Activated T-helper 17 cell treated with anti-CD3 and anti-CD28 coated beads, Interleukin-2, amount 50 U/mL, for 72 hours (primary cell): ENCODE measurements at regions not wholly inside any gene's neighbourhood (a gene's known extent, or its start where the extent isn't known, plus 50 kb on each side); places are given as distances from the start of the nearest gene placed in this dataset.

Experiments
- ATAC-seq: fragments of 150-1000 bp; cut with Tn5 transposase; replicated peaks from 2 replicates; pipeline ENCODE4 v1.10.0; 2021; ENCODE audit warnings: mild to moderate bottlenecking, moderate library complexity
- H3K27ac Mint-ChIP-seq: one replicate; pipeline ENCODE4 v1.8.0; 2022; ENCODE audit warnings: mixed read lengths
- H3K27me3 Mint-ChIP-seq: one replicate; pipeline ENCODE4 v1.8.0; 2022; ENCODE audit warnings: mixed read lengths
- H3K36me3 Mint-ChIP-seq: one replicate; pipeline ENCODE4 v1.8.0; 2022; ENCODE audit warnings: low read depth, mild to moderate bottlenecking, mixed read lengths
- H3K4me1 Mint-ChIP-seq: one replicate; pipeline ENCODE4 v1.8.0; 2022; ENCODE audit warnings: mixed read lengths
- H3K4me3 Mint-ChIP-seq: one replicate; pipeline ENCODE4 v1.8.0; 2022; ENCODE audit warnings: mild to moderate bottlenecking, mixed read lengths
- H3K9me3 Mint-ChIP-seq: one replicate; pipeline ENCODE4 v1.8.0; 2022; ENCODE audit warnings: mixed read lengths

DNA sequence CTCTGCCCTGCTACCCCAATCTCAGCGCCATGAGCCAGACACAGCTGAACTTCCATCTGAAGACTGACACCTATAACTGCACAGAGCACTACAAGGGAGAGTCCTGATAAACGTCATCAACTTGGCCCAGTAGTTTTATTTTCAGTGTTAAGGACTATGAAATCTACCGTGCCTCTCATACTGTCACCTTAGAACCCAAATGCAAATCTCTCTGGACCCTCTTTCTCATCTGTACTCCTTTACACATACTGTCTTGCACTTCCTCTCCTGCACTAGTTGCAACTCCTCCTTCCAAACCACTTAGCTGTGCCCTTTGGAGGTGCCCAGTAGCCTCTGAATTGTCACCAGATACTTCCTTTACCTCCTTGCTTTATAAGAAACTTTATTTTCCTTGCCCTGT lies 420.2 kb upstream of the CNKSR2 start:
- ATAC-seq = no peak
- Mint-ChIP-seq H3K4me3 (no peak overlapping the region), H3K4me1 (no peaks in the 10 kb centered on the region), H3K27ac (no peak overlapping the region), H3K27me3 (peaks cover 3% of the 10 kb centered on the region), H3K9me3 (no peaks in the 10 kb centered on the region), H3K36me3 (no peaks in the 10 kb centered on the region)

DNA sequence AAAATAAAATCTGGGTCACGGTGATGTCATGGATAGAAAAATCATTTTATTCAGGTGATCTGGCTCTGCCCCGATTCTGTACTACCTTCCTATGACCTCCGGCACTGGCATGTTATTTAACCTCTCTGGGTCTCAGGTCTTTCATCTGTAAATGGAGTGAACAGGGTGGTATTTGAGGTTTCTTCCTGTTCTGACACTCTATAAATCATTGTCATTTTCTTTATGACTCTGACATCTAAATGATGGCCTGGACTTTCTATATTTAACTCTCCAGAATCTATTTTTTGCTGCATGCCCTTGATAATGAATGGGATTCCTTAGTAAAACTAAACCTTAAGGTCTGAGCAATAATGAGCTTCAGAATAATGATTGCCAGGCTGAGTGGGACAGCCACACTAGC lies 422.0 kb upstream of the CNKSR2 start:
- no peak for ATAC-seq
- H3K27me3 Mint-ChIP-seq = peaks cover 5% of the 10 kb centered on the region
- H3K27ac Mint-ChIP-seq = no peak overlapping the region
- peaks cover 5% of the 10 kb centered on the region for H3K4me1 Mint-ChIP-seq
- H3K36me3 Mint-ChIP-seq = no peaks in the 10 kb centered on the region
- no peak overlapping the region for H3K4me3 Mint-ChIP-seq
- H3K9me3 Mint-ChIP-seq = no peaks in the 10 kb centered on the region

DNA sequence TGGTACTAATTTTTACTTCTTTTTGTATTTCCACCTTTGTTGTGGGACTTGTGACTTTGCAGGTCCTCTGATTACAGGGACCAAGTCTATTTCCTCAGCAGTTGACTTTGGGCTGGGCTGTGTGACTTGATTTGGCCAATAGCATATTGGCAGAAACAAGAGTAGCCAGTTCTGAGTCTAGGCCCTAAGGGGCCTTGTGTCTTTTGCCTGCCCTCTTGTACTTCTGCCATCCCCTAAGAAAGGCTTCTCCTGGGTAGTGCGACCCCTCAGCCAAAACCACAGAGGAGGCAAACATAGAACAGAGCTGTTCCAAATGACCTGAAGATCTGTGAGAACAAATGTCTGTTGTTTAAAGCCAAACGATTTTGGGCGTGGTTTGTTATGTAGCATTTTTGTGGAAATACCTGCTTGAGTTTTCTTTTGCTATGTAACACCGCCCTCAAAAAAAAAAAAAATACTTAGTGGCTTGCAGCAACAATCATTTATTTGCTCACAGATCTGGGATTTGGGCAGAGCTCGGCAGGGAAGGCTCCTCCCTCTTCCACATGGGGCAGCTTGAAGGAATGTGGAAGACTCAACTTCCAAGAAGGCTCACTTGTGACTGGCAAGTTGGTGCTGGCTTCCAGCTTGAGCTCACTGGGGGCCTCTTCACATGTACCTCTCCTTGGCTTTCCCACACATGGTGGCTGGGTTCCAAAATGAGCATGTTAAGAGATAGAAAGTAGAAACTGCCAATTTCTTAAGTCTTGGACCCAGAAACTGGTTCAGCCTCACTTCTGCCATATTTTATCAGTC lies 423.0 kb upstream of the CNKSR2 start:
- peaks cover 5% of the 10 kb centered on the region for H3K27me3 Mint-ChIP-seq
- peaks cover 5% of the 10 kb centered on the region for H3K4me1 Mint-ChIP-seq
- H3K9me3 Mint-ChIP-seq = no peaks in the 10 kb centered on the region
- no peak for ATAC-seq
- H3K27ac Mint-ChIP-seq = no peak overlapping the region
- H3K4me3 Mint-ChIP-seq = no peak overlapping the region
- no peaks in the 10 kb centered on the region for H3K36me3 Mint-ChIP-seq

DNA sequence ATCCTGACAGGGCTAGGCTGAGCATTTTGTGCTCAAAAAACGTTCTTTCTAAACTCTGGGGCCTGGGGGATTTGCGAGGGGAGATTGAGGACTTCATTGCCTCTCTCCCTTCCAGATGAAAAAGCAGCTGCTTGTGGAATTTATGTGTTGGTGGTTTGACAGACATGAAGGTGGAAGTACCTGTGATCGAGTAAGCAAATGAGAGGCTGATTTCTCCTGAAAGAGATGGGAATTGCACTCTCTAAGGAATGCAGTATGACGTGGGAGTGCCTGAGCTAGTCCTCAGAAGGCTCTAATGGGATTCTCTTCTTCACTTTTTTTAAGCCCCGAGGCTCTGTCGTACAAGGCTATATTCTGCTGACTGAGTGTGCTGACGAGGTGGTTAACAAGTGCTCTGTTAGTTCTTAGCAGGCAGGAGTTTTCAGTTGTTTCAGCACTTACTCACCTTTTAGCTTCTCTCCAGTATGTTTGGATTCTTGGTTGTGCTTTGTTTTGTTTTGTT lies 426.8 kb upstream of the CNKSR2 start:
- Mint-ChIP-seq H3K27ac (no peak overlapping the region), H3K4me1 (peaks cover 5% of the 10 kb centered on the region), H3K9me3 (no peaks in the 10 kb centered on the region), H3K4me3 (no peak overlapping the region), H3K27me3 (peaks cover 5% of the 10 kb centered on the region), H3K36me3 (no peaks in the 10 kb centered on the region)
- ATAC-seq = no peak

DNA sequence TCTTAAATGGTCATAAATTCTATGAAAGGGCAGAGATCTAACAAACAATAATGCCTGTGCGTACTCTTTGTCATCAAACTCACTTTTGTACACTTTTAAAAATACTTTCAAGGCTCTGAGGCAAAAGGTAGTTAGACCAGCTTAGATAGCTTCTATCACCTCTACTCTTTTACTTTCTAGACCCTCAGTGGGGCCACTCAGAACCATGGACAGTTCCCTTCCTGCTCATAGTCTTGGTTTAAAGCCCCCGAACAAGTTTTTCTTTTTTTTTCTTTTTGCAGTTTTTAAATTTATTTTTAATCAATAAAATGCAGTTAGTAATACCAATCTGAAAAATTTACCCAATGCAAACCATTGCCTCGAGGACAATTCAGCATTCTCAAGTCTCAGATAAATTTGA lies 460.5 kb upstream of the CNKSR2 start:
- no peaks in the 10 kb centered on the region for H3K36me3 Mint-ChIP-seq
- no peaks in the 10 kb centered on the region for H3K27me3 Mint-ChIP-seq
- no peaks in the 10 kb centered on the region for H3K4me1 Mint-ChIP-seq
- no peak overlapping the region for H3K4me3 Mint-ChIP-seq
- ATAC-seq = no peak
- H3K27ac Mint-ChIP-seq = no peak overlapping the region
- H3K9me3 Mint-ChIP-seq = no peaks in the 10 kb centered on the region

DNA sequence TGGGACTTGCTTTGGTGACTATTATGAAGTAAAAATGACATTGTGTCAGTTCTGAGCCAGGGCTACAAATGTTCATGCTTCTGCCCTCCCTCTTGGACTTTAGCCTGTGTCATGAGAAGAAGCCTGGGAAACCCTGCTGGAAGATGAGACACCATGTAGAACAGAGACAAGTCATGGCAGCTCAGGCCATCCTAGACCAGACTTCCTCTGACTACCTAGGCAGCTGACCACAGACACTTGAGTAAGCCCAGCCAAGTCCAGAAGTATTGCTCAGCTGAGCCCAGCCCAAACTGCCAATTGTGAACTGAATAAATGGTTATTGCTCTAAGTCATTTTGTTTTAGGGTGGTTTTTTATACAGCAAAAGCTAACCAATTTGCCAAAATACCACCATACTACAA lies 467.6 kb upstream of the CNKSR2 start:
- Mint-ChIP-seq H3K9me3 (no peaks in the 10 kb centered on the region), H3K27ac (no peak overlapping the region), H3K27me3 (peaks cover 9% of the 10 kb centered on the region), H3K36me3 (no peaks in the 10 kb centered on the region), H3K4me1 (no peaks in the 10 kb centered on the region), H3K4me3 (no peak overlapping the region)
- ATAC-seq = no peak

DNA sequence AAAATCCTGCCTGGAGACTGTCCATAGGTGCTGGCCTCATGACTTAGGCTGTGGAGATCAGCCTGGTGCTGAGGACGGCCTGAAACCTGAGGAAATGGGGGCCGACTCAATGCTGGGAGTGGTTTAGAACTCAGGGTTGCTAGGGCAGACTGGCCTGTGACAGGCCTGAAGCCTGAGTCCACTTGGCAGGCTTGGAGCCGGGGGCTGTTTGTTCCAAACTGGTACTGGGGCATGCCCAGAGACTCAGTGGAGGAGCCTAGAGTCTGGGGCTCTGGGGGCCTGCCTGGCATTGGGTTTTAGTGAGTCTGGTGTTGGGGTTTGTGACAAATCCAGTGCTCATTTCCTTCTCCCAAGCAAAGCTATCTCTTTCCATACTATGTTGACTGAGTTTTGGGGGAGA lies 489.7 kb upstream of the CNKSR2 start:
- Mint-ChIP-seq H3K27me3 (no peaks in the 10 kb centered on the region), H3K4me3 (no peak overlapping the region), H3K27ac (no peak overlapping the region), H3K36me3 (no peaks in the 10 kb centered on the region), H3K9me3 (no peaks in the 10 kb centered on the region), H3K4me1 (no peaks in the 10 kb centered on the region)
- no peak for ATAC-seq

DNA sequence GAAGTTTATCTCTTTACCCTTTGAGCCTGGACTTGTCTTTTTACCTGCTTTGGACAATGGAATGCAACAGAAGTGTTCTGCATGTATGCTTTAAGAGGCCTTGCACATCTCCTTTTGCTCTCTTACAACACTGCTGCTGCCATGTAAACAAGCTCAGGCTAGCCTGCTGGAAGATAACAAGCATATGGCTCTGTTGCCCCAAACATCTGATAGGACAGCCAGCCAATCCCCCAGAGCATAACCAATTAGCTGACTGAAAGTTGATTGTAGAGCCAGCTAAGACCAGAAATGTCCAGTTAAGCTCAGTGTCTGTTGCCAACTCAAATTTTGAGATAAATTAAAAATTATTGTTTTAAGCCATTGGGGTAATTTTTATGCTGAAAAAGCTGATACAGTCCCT lies 510.6 kb upstream of the CNKSR2 start:
- Mint-ChIP-seq H3K36me3 (no peaks in the 10 kb centered on the region), H3K27me3 (no peaks in the 10 kb centered on the region), H3K9me3 (no peaks in the 10 kb centered on the region), H3K4me1 (no peaks in the 10 kb centered on the region), H3K4me3 (no peak overlapping the region), H3K27ac (no peak overlapping the region)
- ATAC-seq = no peak

DNA sequence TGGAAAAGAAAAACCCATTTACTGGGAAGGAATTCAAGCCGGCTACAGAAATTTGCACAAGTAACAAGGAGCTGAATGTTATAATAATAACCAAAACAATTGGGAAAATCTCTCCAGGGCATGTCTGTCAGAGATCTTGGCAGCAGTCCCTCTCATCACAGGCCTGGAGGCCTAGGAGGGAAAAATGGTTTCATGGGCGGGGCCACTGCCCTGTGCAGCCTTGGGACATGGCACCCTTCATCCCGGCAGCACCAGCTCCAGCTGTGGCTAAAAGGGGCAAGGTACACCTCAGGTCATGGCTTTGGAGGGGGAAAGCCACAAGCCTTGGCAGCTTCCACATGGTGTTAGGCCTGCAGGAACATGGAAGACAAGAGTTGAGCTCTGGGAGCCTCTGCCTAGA lies 513.1 kb upstream of the CNKSR2 start:
- Mint-ChIP-seq H3K27ac (no peak overlapping the region), H3K36me3 (no peaks in the 10 kb centered on the region), H3K4me1 (no peaks in the 10 kb centered on the region), H3K4me3 (no peak overlapping the region), H3K27me3 (no peaks in the 10 kb centered on the region), H3K9me3 (no peaks in the 10 kb centered on the region)
- no peak for ATAC-seq

DNA sequence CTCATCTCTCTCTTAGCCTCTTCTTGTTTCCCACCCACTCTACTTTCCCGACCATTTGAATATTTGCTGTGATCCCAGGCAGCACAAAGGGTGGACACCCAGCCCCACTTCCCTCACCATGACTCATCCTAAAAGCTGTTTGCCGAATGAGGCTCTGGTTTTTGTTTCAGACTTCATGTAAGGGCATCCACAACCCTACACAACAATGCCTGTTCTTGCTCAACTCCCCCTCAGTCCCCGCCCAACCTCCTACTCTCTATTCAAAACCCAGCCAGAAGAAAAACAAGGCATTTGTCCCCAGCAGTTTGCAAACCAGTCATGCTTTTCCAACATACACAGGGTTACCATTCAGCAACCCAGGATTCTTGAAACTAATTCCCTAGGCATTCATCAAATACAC lies 516.5 kb upstream of the CNKSR2 start:
- peaks cover 5% of the 10 kb centered on the region for H3K27me3 Mint-ChIP-seq
- no peaks in the 10 kb centered on the region for H3K9me3 Mint-ChIP-seq
- H3K36me3 Mint-ChIP-seq = no peaks in the 10 kb centered on the region
- H3K4me3 Mint-ChIP-seq = no peak overlapping the region
- ATAC-seq = no peak
- H3K27ac Mint-ChIP-seq = no peak overlapping the region
- no peaks in the 10 kb centered on the region for H3K4me1 Mint-ChIP-seq

DNA sequence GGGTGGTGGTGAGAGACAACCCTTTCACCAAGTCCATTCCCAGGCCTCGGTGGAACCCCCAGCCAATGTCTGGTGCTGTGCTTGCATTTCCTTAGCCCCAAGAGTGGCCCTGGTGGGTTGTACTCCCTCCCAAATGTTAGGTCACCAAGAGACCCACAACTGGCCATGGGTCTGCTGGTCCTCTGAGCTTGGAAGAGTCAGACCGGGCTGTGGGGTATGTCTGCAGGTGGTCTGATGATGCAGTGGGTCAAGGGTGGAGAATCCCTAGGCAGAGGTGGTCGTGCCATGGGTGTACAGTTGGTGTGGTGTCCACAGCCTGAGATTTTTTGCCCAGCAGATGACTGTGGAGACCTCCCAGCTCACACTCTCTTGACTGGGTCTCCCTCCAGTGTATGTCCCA lies 535.7 kb upstream of the CNKSR2 start:
- H3K36me3 Mint-ChIP-seq = no peaks in the 10 kb centered on the region
- H3K4me3 Mint-ChIP-seq = no peak overlapping the region
- ATAC-seq = no peak
- H3K27me3 Mint-ChIP-seq = no peaks in the 10 kb centered on the region
- no peaks in the 10 kb centered on the region for H3K9me3 Mint-ChIP-seq
- H3K4me1 Mint-ChIP-seq = no peaks in the 10 kb centered on the region
- H3K27ac Mint-ChIP-seq = no peak overlapping the region

DNA sequence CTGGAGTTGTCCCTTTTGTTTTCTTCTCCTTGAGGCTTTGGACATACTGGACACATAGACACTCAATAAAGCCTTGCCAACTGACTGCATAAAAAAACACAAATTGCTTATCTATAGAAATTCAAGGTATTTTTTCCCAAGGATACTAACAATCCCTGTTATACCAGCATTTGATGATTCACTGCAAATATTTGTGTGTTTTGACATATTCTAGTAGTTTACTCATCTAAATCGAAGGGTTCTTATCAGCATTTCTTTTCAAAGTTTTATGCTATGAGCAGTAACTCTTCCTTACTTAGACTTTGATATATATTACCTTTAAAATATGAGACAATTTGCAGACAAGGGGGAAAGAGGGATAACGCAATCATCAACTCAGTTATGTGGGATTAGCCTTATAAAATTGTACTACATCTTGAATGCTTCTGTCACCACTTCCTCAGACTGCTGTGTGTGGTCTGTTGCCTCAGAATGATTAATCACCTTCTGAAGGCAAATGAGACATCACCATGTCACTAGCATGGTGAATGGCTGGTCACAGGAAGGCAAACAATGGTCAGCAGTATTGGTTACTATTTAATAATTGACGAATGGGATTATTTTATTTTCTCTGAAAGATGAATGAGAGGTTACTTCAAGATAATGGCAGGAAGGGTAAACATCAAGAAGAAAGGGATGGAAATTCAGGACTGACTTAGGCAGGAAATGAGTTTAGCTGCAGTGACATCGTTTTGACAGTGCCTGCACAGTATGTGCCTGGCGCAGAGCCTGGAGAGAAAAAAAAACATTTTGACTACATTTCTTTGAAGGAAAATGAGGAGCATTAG lies 544.3 kb upstream of the CNKSR2 start:
- no peak for ATAC-seq
- Mint-ChIP-seq H3K27me3 (no peaks in the 10 kb centered on the region), H3K9me3 (no peaks in the 10 kb centered on the region), H3K4me1 (no peaks in the 10 kb centered on the region), H3K27ac (no peak overlapping the region), H3K4me3 (no peak overlapping the region), H3K36me3 (no peaks in the 10 kb centered on the region)

DNA sequence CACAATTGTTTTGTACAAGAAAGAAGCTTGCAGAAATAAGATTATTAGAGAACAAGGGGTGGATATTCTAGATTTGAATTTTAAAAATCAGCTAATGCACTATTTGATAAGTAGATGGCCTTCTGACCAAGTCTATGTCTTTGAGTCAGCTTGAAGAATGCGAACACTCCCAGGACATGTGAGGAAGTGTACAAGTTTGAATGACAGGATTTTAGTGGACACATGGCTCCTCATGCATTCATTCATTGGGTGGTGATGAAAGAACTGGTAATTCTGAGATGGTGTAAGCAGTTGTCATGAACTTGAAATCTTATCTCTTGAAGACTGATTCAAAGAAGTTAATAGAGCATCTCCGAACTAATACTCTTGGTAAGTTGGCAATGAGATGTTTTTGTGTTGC lies 548.2 kb upstream of the CNKSR2 start:
- ATAC-seq = no peak
- Mint-ChIP-seq H3K36me3 (no peaks in the 10 kb centered on the region), H3K27ac (no peak overlapping the region), H3K4me1 (no peaks in the 10 kb centered on the region), H3K4me3 (no peak overlapping the region), H3K9me3 (no peaks in the 10 kb centered on the region), H3K27me3 (no peaks in the 10 kb centered on the region)

DNA sequence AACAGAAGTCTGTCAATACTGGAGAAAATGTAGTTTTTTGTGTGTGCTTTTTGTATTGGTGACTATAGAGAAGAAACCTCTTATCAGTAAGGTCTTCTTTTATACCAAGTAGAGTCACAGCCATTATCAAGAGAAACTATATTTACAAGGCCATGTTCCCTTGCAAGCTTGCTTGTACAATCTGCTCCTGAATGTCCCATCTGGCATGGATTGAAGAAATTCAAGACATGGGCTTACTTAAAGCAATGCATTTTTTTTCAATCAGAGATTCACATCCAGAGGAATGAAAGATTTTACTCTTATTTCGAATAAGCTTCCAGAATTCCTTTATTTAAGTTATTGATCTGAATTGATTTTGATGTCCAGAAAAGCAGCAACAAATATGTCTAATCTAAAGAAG lies 537.3 kb upstream of the RPS6KA3 start:
- no peaks in the 10 kb centered on the region for H3K27me3 Mint-ChIP-seq
- no peaks in the 10 kb centered on the region for H3K4me1 Mint-ChIP-seq
- H3K4me3 Mint-ChIP-seq = no peak overlapping the region
- H3K36me3 Mint-ChIP-seq = no peaks in the 10 kb centered on the region
- ATAC-seq = no peak
- no peaks in the 10 kb centered on the region for H3K9me3 Mint-ChIP-seq
- H3K27ac Mint-ChIP-seq = no peak overlapping the region

DNA sequence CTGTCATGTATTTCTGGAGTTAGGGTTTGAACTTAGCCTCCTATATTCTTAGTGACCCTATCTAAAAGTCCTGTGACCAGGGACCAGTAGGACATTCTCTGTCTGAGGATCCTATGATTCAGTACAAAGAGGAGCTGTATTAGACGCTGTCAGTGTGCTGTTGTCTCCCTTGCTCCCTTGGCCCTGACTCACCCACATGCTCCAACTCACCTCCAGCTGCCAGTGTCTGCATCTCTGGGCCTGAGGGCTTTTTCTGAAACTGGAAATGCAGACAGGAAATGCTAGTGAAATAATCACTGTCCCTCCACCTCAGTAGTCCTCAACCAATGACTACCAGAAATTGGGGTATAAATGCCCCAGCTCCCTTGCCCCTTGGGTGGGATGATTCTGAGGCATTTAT lies 535.3 kb upstream of the RPS6KA3 start:
- no peaks in the 10 kb centered on the region for H3K27me3 Mint-ChIP-seq
- no peaks in the 10 kb centered on the region for H3K36me3 Mint-ChIP-seq
- no peak for ATAC-seq
- H3K4me1 Mint-ChIP-seq = no peaks in the 10 kb centered on the region
- no peak overlapping the region for H3K4me3 Mint-ChIP-seq
- no peaks in the 10 kb centered on the region for H3K9me3 Mint-ChIP-seq
- H3K27ac Mint-ChIP-seq = no peak overlapping the region
